Muscle layer of colon (tissue), 2 donors: ENCODE measurements at regions not wholly inside any gene's neighbourhood (a gene's known extent, or its start where the extent isn't known, plus 50 kb on each side); places are given as distances from the start of the nearest gene placed in this dataset.

ENCODE experiments used
- H3K27ac ChIP-seq: one replicate; pipeline ENCODE4 v1.7.0; 2013; ENCODE audit warnings: low read depth, mild to moderate bottlenecking, low read length, moderate library complexity
- H3K27me3 ChIP-seq, 2 donors: one replicate each; pipeline ENCODE4 v1.7.0; 2013; ENCODE audit warnings: low read length in 2 of 2, mild to moderate bottlenecking in 2 of 2; ENCODE audit not compliant: insufficient read depth in 2 of 2, control insufficient read depth in 1 of 2
- H3K36me3 ChIP-seq: one replicate; pipeline ENCODE4 v1.7.0; 2013; ENCODE audit warnings: mild to moderate bottlenecking, low read length; ENCODE audit not compliant: insufficient read depth
- H3K4me1 ChIP-seq: one replicate; pipeline ENCODE4 v1.7.0; 2013; ENCODE audit warnings: mild to moderate bottlenecking, low read length; ENCODE audit not compliant: insufficient read depth
- H3K4me3 ChIP-seq, 2 donors: one replicate each; pipeline ENCODE4 v1.7.0; 2013; ENCODE audit warnings: low read length in 2 of 2, low read depth in 1 of 2, mild to moderate bottlenecking in 1 of 2, moderate library complexity in 1 of 2
- H3K9ac ChIP-seq: one replicate; pipeline ENCODE4 v1.7.0; 2013; ENCODE audit warnings: low read length
- H3K9me3 ChIP-seq: one replicate; pipeline ENCODE4 v1.7.0; 2013; ENCODE audit warnings: mild to moderate bottlenecking, low read length
- donor health status: abdominal sarcoma.
- donor health status: Adenocarcinoma of cecum.

- no peak overlapping the region for H3K4me3 ChIP-seq
- no peak overlapping the region for H3K9ac ChIP-seq
- no peaks in the 10 kb centered on the region for H3K27me3 ChIP-seq
- H3K27ac ChIP-seq: no peak overlapping the region
- H3K36me3 ChIP-seq: no peaks in the 10 kb centered on the region
- H3K9me3 ChIP-seq: no peaks in the 10 kb centered on the region
- H3K4me1 ChIP-seq: no peaks in the 10 kb centered on the region
Observed at GRCh38 chr2:15867194-15868171, 72.9 kb upstream of the MYCN start.

- Histone ChIP-seq H3K36me3 (no peaks in the 10 kb centered on the region), H3K27ac (no peak overlapping the region), H3K4me3 (no peak overlapping the region), H3K27me3 (no peaks in the 10 kb centered on the region), H3K9ac (no peak overlapping the region), H3K9me3 (no peaks in the 10 kb centered on the region), H3K4me1 (no peaks in the 10 kb centered on the region)
Observed at GRCh38 chr2:15868186-15868585, 72.2 kb upstream of the MYCN start.

- H3K27ac ChIP-seq: no peak overlapping the region
- no peak overlapping the region for H3K9ac ChIP-seq
- H3K4me3 ChIP-seq: no peak overlapping the region
- no peaks in the 10 kb centered on the region for H3K36me3 ChIP-seq
- no peaks in the 10 kb centered on the region for H3K27me3 ChIP-seq
- H3K9me3 ChIP-seq: no peaks in the 10 kb centered on the region
- no peaks in the 10 kb centered on the region for H3K4me1 ChIP-seq
Observed at GRCh38 chr2:15868704-15869103, 71.6 kb upstream of the MYCN start.

GRCh38 chr2:15869396-15869795, 71.0 kb upstream of the MYCN start:
- Histone ChIP-seq H3K36me3 (no peaks in the 10 kb centered on the region), H3K4me3 (no peak overlapping the region), H3K9ac (no peak overlapping the region), H3K4me1 (no peaks in the 10 kb centered on the region), H3K9me3 (no peaks in the 10 kb centered on the region), H3K27me3 (no peaks in the 10 kb centered on the region), H3K27ac (no peak overlapping the region)

GRCh38 chr2:15869871-15870270, 70.5 kb upstream of the MYCN start:
- H3K27ac ChIP-seq: no peak overlapping the region
- H3K4me3 ChIP-seq: no peak overlapping the region
- no peaks in the 10 kb centered on the region for H3K27me3 ChIP-seq
- H3K9me3 ChIP-seq: no peaks in the 10 kb centered on the region
- no peaks in the 10 kb centered on the region for H3K36me3 ChIP-seq
- no peaks in the 10 kb centered on the region for H3K4me1 ChIP-seq
- no peak overlapping the region for H3K9ac ChIP-seq

GRCh38 chr2:15870565-15870964, 69.8 kb upstream of the MYCN start:
- Histone ChIP-seq H3K9ac (no peak overlapping the region), H3K9me3 (no peaks in the 10 kb centered on the region), H3K27me3 (no peaks in the 10 kb centered on the region), H3K4me3 (no peak overlapping the region), H3K27ac (no peak overlapping the region), H3K36me3 (no peaks in the 10 kb centered on the region), H3K4me1 (no peaks in the 10 kb centered on the region)

- Histone ChIP-seq H3K4me1 (no peaks in the 10 kb centered on the region), H3K9me3 (no peaks in the 10 kb centered on the region), H3K27me3 (no peaks in the 10 kb centered on the region), H3K4me3 (no peak overlapping the region), H3K9ac (no peak overlapping the region), H3K36me3 (no peaks in the 10 kb centered on the region), H3K27ac (no peak overlapping the region)
Observed at GRCh38 chr2:15871239-15871783, 69.0 kb upstream of the MYCN start.

- Histone ChIP-seq H3K9ac (no peak overlapping the region), H3K9me3 (no peaks in the 10 kb centered on the region), H3K4me3 (no peak overlapping the region), H3K27me3 (no peaks in the 10 kb centered on the region), H3K36me3 (no peaks in the 10 kb centered on the region), H3K4me1 (no peaks in the 10 kb centered on the region), H3K27ac (no peak overlapping the region)
Observed at GRCh38 chr2:15872854-15873253, 67.5 kb upstream of the MYCN start.

GRCh38 chr2:15874321-15874720, 66.0 kb upstream of the MYCN start:
- no peaks in the 10 kb centered on the region for H3K4me1 ChIP-seq
- H3K4me3 ChIP-seq: no peak overlapping the region
- H3K9me3 ChIP-seq: no peaks in the 10 kb centered on the region
- H3K27me3 ChIP-seq: no peaks in the 10 kb centered on the region
- no peaks in the 10 kb centered on the region for H3K36me3 ChIP-seq
- no peak overlapping the region for H3K9ac ChIP-seq
- H3K27ac ChIP-seq: no peak overlapping the region

- H3K27ac ChIP-seq: no peak overlapping the region
- H3K27me3 ChIP-seq: no peaks in the 10 kb centered on the region
Observed at GRCh38 chr2:15874854-15875804, 65.2 kb upstream of the MYCN start.

GRCh38 chr2:15875969-15876705, 64.2 kb upstream of the MYCN start:
- Histone ChIP-seq H3K27me3 (no peaks in the 10 kb centered on the region), H3K9me3 (no peaks in the 10 kb centered on the region), H3K9ac (no peak overlapping the region), H3K36me3 (no peaks in the 10 kb centered on the region), H3K4me3 (no peak overlapping the region), H3K4me1 (no peaks in the 10 kb centered on the region), H3K27ac (no peak overlapping the region)

More at GRCh38 chr2:15874854-15875804, 65.2 kb upstream of the MYCN start:
- H3K4me1 ChIP-seq: no peaks in the 10 kb centered on the region
- no peaks in the 10 kb centered on the region for H3K36me3 ChIP-seq
- H3K9ac ChIP-seq: no peak overlapping the region
- H3K9me3 ChIP-seq: no peaks in the 10 kb centered on the region
- H3K4me3 ChIP-seq: no peak overlapping the region
